ENCODE measurements at regions not wholly inside any gene's neighbourhood (a gene's known extent, or its start where the extent isn't known, plus 50 kb on each side); places are given as distances from the start of the nearest gene placed in this dataset.
A peak's percentile ranks its signal among the peaks of the same experiment; 100 is the strongest.

DNA sequence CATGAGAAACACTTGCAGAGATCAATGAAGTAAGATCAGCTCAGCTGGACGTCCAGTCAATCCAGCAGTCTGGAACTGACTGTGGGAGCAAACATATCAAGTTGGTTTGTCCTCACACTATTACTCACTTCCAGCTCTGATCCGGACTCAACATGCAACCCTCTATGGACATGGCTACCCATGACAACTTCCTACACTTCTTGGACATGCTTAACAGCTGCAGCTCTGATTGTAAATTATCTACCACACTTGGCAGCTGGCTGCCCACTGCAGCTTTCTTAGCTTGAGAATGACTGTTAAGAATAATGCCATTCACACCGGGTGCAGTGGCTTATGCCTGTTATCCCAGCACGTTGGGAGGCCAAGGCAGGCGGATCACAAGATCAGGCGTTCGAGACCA lies 429.8 kb downstream of the EPHA4 start:
- DNase-seq: no peak

DNA sequence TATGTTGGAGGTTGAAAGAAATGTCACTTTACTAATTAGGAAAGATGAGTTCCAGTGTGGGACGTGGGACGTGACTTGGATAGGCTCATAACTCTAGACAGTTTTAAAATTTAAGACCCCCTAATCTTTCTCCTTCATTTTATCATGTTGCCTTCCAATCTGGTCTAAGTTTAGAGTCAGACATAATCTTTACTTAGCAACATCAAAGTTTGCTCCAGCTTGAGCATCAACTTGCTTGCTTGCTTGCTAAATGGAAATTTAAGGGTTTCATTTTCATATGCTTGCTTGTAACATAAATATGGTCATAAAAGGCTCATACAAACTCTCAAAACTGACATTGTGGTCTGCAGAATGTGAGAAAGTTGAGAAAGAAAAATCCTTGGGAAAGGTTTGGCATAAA lies 428.9 kb downstream of the EPHA4 start:
- no peak for DNase-seq

DNA sequence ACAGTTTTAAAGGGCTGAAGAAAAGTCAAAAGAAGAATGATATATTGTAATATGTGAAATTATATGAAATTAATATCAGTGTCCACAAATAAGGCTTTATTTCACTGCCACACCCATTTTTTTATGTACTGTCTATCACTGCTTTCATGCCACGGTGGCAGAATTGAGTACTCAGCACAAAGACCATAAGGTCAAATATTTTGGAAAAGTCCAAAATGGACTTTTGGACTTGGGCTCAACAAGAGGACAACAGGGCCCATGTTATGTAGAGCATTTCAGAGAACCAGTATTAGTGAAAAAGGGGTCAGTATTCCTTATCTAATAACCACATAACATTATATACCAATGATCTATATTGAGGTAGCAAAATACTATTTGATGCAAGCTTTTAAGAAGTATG lies 427.2 kb downstream of the EPHA4 start:
- DNase-seq: no peak

DNA sequence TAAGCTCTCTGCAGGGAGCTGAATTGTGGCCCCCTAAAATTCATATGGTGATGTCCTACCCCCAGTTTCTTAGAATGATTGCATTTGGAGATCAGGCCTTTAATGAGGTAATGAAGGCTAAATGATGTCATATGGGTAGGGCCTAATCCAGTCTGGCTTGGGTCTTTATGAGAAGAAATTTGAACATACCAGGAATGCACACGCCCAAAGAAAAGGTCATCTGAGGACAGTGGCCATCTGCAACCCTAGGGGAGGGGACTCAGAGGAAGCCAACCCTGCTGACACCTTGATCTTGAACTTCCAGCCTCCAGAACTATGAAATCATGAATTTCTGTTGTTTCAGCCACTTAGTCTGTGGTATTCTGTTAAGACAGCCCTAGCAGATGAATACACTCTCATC lies 426.7 kb downstream of the EPHA4 start:
- no peak for DNase-seq

DNA sequence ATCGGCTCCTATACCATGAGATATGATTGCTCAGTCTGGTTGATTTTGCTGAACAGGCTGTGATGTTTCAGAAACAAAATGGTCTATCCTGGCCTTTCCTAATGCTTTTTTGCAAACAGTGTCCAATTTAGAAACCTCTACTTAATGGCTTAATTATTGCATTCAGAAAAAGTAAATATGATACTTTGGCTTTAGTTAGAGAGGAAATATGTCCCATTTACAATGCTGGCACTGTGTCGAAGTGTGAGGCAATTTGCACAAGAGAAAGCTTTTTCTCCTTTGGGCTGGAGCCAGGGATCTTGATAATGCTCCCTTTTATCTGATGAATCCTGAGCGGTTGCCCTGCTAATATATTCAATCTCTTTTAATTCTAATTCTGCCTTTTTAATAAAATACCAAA lies 418.9 kb downstream of the EPHA4 start:
- peak; percentile 56 for DNase-seq

DNA sequence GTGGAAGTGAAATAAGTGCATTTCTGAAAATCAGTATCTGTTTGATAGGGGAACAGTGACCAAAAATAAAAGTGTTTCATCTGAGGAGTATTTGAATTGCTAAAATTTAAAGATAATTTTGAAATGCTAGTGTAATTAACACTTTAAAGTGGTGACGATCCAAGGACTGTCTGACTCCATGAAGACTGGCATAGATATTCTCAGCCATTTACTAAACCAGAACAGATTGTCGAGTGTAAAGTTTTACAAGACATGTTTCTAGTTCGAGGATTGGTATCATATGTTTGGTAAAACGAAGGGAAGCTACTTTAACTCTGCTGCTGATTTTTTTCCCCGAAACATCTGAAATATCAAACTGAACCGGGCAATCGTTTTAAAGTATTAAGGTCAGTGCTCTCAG lies 417.9 kb downstream of the EPHA4 start:
- no peak for DNase-seq

DNA sequence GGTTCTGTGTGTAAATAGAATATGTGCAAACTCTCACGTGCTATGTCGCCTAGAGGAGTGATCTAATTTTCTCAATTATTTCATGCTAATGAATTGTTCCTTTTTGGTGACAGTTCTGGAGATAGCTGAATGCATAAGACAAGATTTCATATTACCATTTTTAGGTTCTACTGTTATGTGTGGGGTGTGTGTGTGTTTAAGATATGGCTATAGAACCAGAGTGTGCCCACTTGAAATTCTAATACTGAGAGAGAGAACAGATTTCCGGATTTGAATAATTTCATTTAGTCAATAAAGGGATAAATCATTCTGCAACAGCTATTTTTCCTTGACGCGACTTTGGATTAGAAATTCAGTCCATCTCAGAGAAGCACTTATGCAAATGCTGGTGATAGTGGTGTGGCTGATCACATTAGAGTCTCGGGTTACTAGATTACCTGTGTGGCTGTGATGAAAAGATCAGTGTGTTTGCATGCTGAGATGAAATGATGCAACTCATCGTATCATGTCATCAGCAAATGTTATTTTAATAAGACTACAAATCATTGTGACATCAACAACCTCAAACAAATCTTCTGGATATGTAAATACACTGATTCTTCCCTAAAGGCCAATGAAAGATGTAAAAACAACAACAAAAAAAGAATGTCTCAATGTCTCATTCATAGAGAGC lies 415.9 kb downstream of the EPHA4 start:
- DNase-seq: no peak

DNA sequence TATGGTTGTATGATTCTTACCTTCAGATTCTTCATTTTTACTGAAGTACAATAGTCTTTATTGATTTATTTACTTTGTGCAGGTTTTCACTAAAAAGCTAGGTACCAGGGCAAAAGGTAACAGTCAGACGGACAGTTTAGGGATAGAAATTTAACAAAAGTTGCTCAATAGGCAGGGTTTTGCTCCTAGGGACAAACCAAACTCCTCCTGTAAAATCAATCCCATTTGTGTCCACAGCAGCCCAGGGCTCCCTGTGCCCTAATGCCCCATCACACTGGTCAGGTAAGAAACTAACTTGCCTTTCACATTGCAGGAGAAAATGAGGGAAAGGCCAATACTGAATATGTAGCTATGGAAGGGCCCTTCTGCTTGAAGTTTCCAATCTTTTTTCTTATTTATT lies 410.9 kb downstream of the EPHA4 start:
- DNase-seq: no peak

DNA sequence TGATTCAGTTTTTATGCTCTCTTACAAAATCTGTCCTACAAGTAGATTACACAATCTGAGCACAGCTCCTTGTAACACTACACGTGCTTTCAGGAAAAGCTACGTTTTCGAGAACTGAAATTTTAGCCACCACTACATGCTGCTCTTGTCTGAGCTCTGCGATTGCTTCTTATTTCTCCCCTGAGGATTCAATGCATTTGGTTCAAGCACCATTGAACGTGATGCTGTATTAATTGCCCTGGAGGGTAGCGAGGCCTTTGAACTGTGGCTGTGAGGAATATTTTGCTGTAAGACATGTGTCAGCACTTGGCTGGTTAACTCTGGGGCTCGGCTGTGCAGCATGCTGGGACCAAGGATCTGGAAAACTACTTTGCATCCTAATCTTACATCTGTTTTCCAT lies 405.8 kb downstream of the EPHA4 start:
- no peak for DNase-seq

DNA sequence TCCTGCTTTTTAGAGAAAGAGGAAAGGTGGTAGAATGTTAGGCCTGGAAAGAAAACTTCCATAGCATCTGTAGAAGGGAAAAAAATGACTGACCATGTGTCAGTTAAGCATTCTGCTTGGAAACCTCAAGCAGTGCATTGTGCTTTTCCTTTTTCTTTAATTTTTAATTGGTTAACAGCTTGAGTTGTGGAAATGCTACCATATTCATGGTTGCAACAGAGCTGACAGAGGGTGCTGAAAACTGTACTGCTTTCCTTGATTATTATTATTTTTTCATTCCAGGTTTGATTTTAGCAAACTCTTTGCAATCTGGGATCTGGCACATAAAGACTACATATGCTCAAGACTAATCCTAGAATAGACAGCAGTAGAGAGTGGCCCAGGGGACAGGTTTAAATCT lies 404.5 kb downstream of the EPHA4 start:
- DNase-seq: no peak

DNA sequence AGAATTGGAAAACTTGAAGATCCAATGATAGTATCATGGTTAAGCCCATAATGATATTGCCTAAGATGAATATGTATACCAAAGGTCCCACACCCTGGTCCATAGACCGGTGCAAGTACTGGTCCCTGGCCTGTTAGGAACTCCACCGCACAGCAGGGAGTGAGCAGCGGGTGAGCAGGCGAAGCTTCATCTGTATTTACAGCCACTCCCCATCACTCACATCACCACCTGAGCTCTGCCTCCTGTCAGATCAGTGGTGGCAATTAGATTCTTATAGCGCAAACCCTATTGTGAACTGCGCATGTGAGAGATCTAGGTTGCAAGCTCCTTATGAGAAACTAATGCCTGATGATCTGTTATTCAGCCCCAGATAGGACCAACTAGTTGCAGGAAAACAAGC lies 402.4 kb downstream of the EPHA4 start:
- DNase-seq: no peak

DNA sequence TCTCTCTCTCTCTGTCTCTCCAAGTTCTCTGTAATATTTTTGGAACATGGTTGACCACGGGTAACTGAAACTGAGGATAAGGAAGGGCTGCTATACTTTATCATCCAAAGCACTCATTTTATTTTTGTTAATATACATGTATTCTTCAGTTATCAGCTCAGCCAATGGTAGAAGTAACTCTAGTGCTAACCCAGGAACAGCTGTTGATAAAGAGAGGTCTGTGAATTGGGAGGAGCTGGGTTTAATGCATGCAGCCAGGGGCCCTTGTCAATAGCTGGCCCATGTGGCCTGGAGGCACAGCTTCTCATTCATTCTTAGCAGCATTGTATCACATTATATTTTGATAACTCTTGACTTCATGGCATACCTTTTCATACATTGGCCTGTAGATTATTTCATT lies 401.6 kb downstream of the EPHA4 start:
- no peak for DNase-seq

DNA sequence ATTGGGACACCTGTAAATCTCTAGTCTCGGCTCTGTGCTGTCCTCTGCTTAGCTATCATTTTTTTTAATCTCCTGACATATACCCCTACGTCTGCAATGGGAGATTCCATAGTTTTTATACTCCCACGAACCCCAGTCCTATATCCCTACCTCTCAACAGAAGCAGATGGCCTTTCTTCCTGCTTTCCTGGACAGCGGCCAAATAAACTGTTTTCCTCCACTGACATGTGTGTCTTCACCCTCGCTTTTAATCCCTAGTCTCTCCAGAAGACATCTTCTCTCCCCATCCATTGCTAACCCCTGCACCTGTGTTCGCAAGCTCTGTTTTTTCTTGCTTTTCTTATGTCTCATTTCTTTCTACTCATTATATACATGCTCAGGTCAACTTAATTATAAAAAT lies 395.4 kb downstream of the EPHA4 start:
- DNase-seq: no peak

DNA sequence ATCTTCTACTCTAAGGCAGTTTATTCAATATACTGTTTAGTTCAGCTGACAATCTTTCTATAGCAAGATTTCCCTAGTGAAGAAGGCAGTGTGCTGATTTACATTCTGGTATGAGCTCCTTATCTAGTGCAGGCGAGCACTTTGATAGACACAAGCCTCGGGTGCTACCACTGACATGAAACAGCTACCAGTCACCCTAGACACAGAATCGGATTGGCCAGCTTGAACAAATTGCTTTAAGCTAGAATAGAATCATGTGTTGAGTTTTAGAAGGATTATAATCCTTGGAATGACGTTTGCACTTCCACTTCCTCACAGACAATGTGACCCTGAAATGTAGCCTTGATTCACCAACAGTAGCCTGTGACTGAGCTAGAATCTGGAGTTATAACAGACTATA lies 394.0 kb downstream of the EPHA4 start:
- no peak for DNase-seq

DNA sequence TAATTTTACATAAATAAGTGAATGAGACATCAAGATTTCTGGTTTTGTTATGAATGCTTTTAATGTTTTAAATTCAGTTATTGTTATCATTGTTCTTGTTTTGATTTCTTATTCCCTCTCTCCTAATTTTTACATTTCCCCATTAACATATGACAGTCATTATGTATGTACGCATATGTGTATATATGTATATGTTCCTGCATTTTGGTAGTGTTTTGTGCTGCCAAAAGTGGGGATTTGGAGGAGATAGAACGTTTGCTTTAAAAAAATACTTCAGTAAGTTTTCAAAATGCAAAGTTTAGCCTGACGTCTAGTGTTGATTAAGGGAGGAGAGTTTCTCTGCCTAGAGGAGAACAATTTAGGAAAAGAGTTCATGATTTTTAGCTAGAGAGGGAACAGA lies 385.2 kb downstream of the EPHA4 start:
- DNase-seq: no peak

DNA sequence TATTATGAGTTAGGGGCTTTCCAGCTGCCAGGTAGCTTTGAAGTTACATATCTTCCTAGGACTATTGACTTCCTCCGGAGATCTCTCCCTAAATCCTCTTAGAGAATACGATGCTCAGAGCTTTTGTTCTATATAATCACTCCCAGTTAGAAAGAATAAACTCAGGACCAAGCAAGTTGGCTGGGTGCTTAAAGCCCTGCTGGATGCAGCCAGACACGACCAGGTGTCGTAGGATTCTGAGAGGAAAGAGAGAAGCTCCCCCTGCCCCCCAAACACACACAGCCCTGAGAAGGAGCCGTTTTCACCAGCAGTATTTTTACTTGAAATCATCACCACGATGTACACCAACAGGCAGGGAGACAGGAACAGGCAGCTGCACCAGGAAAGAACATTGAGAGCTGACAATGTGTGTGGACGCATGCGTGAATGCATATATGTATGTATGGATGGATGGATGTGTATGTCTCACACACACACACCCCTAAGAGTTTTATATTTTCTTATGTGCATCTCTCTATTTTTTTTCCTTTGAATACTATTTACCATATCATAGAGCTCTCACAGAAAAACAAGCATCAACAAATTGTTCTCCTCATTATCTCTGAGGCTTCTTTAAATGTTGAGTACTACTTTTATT lies 382.6 kb downstream of the EPHA4 start:
- DNase-seq: no peak

DNA sequence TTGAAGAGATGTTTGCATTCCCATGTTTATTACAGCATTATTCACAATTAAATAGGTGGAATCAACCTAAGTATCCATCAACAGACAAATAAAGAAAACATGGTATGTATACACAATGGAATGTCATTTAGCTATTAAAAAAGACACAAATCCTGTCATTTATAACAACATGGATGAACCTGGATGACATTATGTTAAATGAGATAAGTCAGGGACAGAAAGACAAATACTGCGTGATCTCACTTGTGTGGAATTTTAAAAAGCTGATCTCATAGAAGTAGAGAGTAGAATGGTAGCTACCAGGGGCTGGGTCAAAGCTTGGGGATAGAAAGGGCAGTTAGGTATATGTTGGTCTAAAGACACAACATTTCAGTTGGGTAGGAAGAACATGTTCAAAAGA lies 376.3 kb downstream of the EPHA4 start:
- no peak for DNase-seq

DNA sequence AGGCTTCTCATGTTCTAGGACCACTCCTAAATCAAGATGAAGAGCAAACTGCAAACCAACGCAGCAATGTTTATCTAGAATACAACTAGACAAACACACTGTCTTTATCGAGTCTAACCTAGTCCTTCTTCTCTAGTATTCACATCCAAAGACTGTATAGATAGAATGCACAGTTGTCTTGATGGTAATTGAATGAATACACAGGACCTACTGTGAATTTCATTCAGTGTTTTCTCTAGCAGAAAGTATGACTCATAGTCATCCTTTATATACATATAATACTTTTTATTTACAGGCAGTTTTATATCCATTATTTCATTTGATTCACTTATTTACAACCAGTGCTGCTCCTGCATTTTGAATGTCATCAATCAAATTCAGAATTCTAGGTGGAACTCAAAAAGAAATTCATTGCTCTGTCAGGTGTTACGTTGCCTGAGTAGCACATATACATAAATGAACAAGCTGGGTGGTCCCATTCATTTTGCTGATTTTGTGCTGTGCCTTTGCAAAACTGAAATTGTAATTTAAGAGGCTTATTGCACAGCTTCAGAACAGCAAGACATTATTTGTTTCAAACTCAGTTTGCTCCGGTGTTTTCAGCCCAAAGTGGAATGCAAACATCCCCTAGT lies 374.8 kb downstream of the EPHA4 start:
- no peak for DNase-seq

DNA sequence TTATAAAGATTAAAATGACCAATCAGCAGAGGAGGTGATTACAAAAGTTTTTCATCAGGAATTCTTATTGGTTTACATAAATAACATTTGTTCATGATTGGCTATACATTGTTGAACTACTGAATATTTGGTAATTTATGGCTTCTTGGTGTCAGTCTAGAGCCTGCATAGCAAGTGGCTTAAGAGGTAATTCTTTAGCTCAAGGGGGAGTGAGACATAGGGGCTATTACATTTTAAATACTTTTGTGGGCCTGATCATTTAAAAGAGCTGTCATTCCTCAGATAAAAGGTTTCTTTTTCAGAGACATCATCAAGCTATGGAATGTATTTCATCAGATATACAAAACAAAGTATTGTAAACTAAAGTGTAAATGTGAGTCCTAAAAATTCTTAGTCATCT lies 373.8 kb downstream of the EPHA4 start:
- no peak for DNase-seq

DNA sequence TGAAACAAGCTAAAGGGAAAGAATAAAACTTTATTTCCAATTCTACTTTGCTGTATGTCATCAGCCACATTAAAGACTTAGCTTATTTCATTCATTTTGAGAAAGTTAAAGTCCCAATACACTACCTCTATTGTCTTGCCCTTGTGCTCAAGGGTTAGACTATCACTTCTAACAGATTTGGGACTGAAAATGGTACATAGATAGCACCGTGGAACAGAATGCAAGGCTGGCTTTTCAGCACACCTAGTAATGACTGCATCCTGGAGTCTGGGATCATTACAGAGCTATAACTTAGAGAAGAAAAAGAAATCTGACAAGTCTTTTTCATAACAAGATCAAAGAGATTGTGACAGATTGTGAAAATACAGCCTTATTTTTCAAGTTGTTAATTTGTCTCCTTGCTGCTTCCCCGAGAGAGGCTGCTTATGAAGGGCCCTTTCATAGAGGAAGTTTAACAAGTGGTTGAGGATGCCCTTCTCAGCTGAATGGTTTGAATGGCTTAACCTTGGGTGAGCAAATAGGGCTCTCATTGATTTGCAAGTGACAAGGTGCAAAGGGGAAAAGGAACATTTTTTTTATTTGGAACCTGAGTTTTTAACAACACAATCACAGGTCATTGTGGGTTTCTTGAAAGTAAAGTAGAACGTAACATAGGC lies 371.8 kb downstream of the EPHA4 start:
- DNase-seq: no peak

DNA sequence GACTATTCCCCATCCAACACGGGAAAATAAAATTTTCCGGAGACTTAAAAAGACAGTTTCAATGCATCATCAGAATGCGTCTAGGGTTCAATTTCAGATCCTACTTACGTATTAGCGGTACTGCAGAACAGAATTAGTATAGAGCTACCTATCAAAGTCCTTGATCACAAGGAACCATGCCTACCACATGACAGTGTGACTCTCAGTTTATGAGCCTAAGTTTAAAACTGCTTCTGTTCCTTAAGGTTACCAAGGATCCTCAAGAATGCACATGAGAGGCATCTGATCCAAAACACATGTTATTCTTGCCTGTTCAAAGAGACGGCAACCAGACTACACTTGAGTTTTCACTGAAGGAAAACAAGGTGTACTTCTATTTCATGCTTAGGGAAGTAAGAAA lies 369.7 kb downstream of the EPHA4 start:
- DNase-seq: no peak

DNA sequence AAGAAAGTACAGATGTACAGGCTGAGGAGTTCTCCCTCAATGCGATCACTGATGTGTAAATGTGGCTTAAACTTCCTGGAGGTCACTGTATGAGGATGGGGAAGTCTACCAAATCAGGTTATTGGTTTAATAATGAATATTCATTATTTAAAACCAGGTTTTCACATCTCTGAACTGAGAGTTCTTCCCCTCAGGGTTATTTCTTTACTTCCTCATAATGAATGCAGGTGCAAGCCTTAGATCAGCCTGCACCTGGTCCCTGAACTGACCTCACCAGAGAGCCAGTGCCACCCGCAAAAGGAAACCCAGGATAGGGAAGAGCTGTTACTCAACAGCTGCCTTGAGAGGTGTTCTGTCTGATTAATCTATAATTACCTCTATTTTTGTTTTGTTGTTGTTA lies 369.0 kb downstream of the EPHA4 start:
- no peak for DNase-seq

DNA sequence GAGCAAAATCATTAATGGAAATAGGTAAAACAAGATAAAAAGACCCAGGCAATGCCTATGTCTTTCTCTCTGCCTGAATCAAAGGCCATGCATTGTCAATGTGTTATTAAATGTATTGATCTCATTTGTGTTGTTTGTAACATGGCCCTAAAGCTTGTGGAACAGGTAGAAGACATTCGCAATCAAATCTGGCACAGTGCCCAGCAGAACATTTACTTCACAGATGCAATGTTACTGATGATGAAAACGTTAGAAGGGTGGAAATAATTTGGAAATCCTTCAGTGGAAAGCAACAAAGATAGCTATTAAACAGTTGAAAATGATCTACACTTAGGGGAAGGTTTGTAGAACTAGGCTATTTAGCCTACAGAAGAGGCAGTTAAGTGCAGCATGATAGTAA lies 368.2 kb downstream of the EPHA4 start:
- DNase-seq: no peak

DNA sequence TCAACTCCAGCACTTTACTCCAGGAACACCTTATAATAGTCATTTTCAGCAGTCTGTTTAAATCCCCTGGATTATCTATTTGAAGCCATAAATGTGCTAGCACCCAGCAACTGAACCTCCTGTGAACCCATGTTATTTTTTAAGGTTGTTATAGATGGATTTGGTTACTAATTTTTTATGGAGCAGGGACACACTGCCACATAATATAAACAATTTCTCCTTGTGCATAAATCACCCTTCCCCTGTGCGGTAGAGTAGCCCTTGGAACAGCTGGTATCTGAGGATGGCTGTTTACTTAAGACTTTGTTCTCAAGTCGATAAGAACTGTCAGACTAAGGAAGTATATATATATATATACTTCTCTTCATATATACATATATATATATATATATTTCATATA lies 367.4 kb downstream of the EPHA4 start:
- DNase-seq: no peak
